ENCODE measurements at regions not wholly inside any gene's neighbourhood (a gene's known extent, or its start where the extent isn't known, plus 50 kb on each side); places are given as distances from the start of the nearest gene placed in this dataset.

- DNase-seq (ENCODE audit: low read depth) = no peak
Observed at GRCh38 chr18:5091741-5092140, 105.3 kb downstream of the AKAIN1 start.

- no peak for DNase-seq (ENCODE audit: low read depth)
Observed at GRCh38 chr18:5075297-5075696, 121.8 kb downstream of the AKAIN1 start.

- DNase-seq (ENCODE audit: low read depth) = no peak
Observed at GRCh38 chr18:5073026-5073944, 123.8 kb downstream of the AKAIN1 start.

GRCh38 chr18:5068851-5069250 lies 128.2 kb downstream of the AKAIN1 start:
- no peak for DNase-seq (ENCODE audit: low read depth)

GRCh38 chr18:5066380-5066977 lies 130.6 kb downstream of the AKAIN1 start:
- DNase-seq (ENCODE audit: low read depth) = no peak

GRCh38 chr18:5065615-5066014 lies 131.4 kb downstream of the AKAIN1 start:
- no peak for DNase-seq (ENCODE audit: low read depth)

GRCh38 chr18:5064841-5065370 lies 132.2 kb downstream of the AKAIN1 start:
- no peak for DNase-seq (ENCODE audit: low read depth)

- DNase-seq (ENCODE audit: low read depth) = no peak
Observed at GRCh38 chr18:5061785-5062184, 135.3 kb downstream of the AKAIN1 start.

GRCh38 chr18:5060543-5060942 lies 136.5 kb downstream of the AKAIN1 start:
- DNase-seq (ENCODE audit: low read depth) = no peak

- no peak for DNase-seq (ENCODE audit: low read depth)
Observed at GRCh38 chr18:5059696-5060032, 137.4 kb downstream of the AKAIN1 start.

- DNase-seq (ENCODE audit: low read depth) = no peak
Observed at GRCh38 chr18:5058768-5059695, 138.0 kb downstream of the AKAIN1 start.

- peak; percentile 10 for DNase-seq (ENCODE audit: low read depth)
Observed at GRCh38 chr18:5057386-5058348, 139.4 kb downstream of the AKAIN1 start.

- DNase-seq (ENCODE audit: low read depth) = no peak
Observed at GRCh38 chr18:5052491-5052890, 144.6 kb downstream of the AKAIN1 start.

GRCh38 chr18:5051207-5051606 lies 145.8 kb downstream of the AKAIN1 start:
- no peak for DNase-seq (ENCODE audit: low read depth)

- no peak for DNase-seq (ENCODE audit: low read depth)
Observed at GRCh38 chr18:5049124-5049523, 147.9 kb downstream of the AKAIN1 start.

- DNase-seq (ENCODE audit: low read depth) = no peak
Observed at GRCh38 chr18:5040476-5040875, 156.6 kb downstream of the AKAIN1 start.

GRCh38 chr18:5036523-5036922 lies 160.5 kb downstream of the AKAIN1 start:
- DNase-seq (ENCODE audit: low read depth) = no peak

GRCh38 chr18:5031216-5031615 lies 165.8 kb downstream of the AKAIN1 start:
- DNase-seq (ENCODE audit: low read depth) = no peak

- no peak for DNase-seq (ENCODE audit: low read depth)
Observed at GRCh38 chr18:5030636-5031035, 166.4 kb downstream of the AKAIN1 start.

GRCh38 chr18:5029592-5029991 lies 167.5 kb downstream of the AKAIN1 start:
- DNase-seq (ENCODE audit: low read depth) = no peak

- no peak for DNase-seq (ENCODE audit: low read depth)
Observed at GRCh38 chr18:5024741-5025140, 172.3 kb downstream of the AKAIN1 start.

Data from stimulated activated CD8-positive, alpha-beta memory T cell treated with anti-CD3 and anti-CD28 coated beads, Interleukin-4, amount 100 ng/mL, for 24 hours (primary cell).